Activated CD4-positive, alpha-beta T cell treated with anti-CD3 and anti-CD28 coated beads, Interleukin-10, Interleukin-2, amounts not matched to agents 100 ng/mL and 50 ng/mL, durations not matched to agents 16 hours and 8 hours (primary cell): ENCODE measurements at regions not wholly inside any gene's neighbourhood (a gene's known extent, or its start where the extent isn't known, plus 50 kb on each side); places are given as distances from the start of the nearest gene placed in this dataset.

Experiments
- DNase-seq: peaks from one replicate; pipeline ENCODE4 v3.0.0-alpha.2; 2020

- peak; percentile 10 for DNase-seq
Observed at GRCh38 chrX:8323356-8323755, 141.3 kb upstream of the VCX3B start.

- no peak for DNase-seq
Observed at GRCh38 chrX:8341814-8342590, 122.6 kb upstream of the VCX3B start.

GRCh38 chrX:8345473-8345872, 119.2 kb upstream of the VCX3B start:
- no peak for DNase-seq

GRCh38 chrX:8346060-8346459, 118.6 kb upstream of the VCX3B start:
- no peak for DNase-seq

GRCh38 chrX:8346892-8347291, 117.7 kb upstream of the VCX3B start:
- DNase-seq, result no peak

GRCh38 chrX:8349816-8350544, 114.7 kb upstream of the VCX3B start:
- no peak for DNase-seq

GRCh38 chrX:8358302-8358701, 106.3 kb upstream of the VCX3B start:
- DNase-seq, result no peak

GRCh38 chrX:8364369-8365141, 100.1 kb upstream of the VCX3B start:
- DNase-seq, result peak; percentile 3

- no peak for DNase-seq
Observed at GRCh38 chrX:8366481-8366880, 98.1 kb upstream of the VCX3B start.

GRCh38 chrX:8374041-8374825, 90.4 kb upstream of the VCX3B start:
- no peak for DNase-seq

- DNase-seq, result no peak
Observed at GRCh38 chrX:8377041-8377440, 87.6 kb upstream of the VCX3B start.

- DNase-seq, result no peak
Observed at GRCh38 chrX:8390771-8391170, 73.9 kb upstream of the VCX3B start.

GRCh38 chrX:8403988-8404387, 60.6 kb upstream of the VCX3B start:
- no peak for DNase-seq

GRCh38 chrX:8404471-8404870, 60.2 kb upstream of the VCX3B start:
- no peak for DNase-seq

GRCh38 chrX:8404926-8405325, 59.7 kb upstream of the VCX3B start:
- DNase-seq, result no peak

- no peak for DNase-seq
Observed at GRCh38 chrX:8405631-8406030, 59.0 kb upstream of the VCX3B start.

- no peak for DNase-seq
Observed at GRCh38 chrX:8413279-8413678, 51.4 kb upstream of the VCX3B start.
